RWPE1 (cell line): ENCODE measurements at regions not wholly inside any gene's neighbourhood (a gene's known extent, or its start where the extent isn't known, plus 50 kb on each side); places are given as distances from the start of the nearest gene placed in this dataset.

Source experiments
- CTCF ChIA-PET: fragments of 350-600 bp; sonication (Branson Sonifier 250); formaldehyde crosslinking; extraction: SDS; loops from one replicate; lab custom pipeline; 2021; lab: Yijun Ruan, JAX
- POLR2A ChIA-PET: fragments of 400-600 bp; formaldehyde crosslinking; extraction: SDS; loops from one replicate; lab custom pipeline; 2020; ENCODE audit warnings: antibody characterized with exemption; ENCODE audit not compliant: low non-redundant PET; lab: Yijun Ruan, JAX
- DNase-seq: peaks from one replicate; pipeline ENCODE4 v3.0.0; 2012; ENCODE audit warnings: low spot score
- H3K27ac ChIP-seq: fragments of 450-650 bp; 2 replicates; pipeline ENCODE4 v1.5.1; 2017
- CTCF ChIP-seq: fragments of 450-650 bp; conservative IDR thresholded peaks from 2 replicates; pipeline ENCODE4 v1.5.1; 2017; ENCODE audit warnings: low read depth, mild to moderate bottlenecking

DNA sequence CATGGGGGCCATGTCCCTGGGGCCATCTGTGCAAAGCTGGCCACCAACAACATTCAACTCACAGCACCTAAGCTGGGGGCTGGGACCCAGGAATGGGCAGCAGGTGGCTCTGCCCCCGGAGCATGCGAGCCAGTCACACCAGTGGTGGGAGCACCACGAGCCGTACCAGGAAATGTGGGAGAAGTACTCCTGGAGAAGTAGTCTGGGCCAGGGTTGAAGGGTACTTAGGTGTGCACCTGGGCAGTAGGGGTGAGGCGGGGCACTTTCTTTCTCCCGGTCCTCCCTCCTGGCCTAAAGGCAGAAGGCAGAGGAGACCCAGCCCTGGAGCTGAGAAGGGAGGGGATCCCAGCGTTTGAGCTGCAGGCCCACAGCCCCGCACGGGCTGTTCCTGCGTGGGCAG, 94.2 kb downstream of the PLXNA1 start:
- CTCF ChIA-PET: interaction anchor here (0.6 kb wide), 1 partner anchor 44 kb away, joined by 3 read pairs; no protein-coding TSS in a partner anchor
- no peak for DNase-seq
- H3K27ac ChIP-seq: no peak overlapping the region
- TF ChIP-seq CTCF: no peak
- POLR2A ChIA-PET: no interaction called here

GRCh38 chr3:127077505-127078064, 94.7 kb downstream of the PLXNA1 start:
- CTCF ChIA-PET: interaction anchor here (0.6 kb wide), 1 partner anchor 45 kb away, joined by 3 read pairs; no protein-coding TSS in a partner anchor
- POLR2A ChIA-PET: no interaction called here
- TF ChIP-seq CTCF: no peak
- H3K27ac ChIP-seq: no peak overlapping the region
- DNase-seq: no peak

DNA sequence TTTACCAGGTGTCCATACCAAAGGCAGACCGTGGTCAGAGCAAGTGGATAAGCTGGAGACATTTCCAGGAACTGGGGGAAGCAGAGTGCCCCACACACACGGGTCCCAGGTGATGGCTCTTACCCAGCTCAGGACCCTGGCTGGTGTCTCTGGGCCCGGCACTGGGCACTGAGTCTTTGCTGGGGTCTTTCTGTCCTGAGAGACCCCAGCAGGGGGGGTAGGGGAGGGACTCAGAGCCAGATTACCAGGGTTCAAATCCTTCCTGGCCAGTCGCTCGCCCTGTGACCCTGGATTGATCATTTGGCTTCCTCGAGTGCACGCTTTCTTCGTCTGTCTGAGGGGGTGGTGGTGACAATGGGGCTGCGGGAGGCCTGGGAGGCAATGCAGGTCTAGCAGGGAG, 95.7 kb downstream of the PLXNA1 start:
- no peak overlapping the region for H3K27ac ChIP-seq
- POLR2A ChIA-PET: no interaction called here
- CTCF ChIA-PET: no interaction called here
- TF ChIP-seq CTCF: no peak
- no peak for DNase-seq

DNA sequence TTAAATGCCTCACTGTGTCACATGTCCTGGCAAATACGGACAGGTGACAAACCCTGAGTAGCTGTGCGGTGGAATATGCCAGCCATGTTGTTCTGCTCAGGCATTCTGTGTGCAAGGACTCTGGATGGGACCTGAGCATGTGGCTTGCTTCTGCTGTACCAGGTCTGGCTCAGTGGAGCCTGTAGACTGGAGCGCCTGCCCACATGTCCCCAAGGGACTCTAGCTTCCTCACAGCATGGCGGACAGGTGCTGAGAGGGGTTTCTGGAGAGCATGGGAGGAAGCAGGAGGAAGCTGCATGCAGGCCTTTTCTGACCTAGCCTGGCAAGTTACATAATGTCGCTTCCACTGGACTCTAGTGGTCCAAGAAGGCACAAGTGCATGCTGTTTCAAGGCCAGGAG, 96.3 kb downstream of the PLXNA1 start:
- H3K27ac ChIP-seq: no peak overlapping the region
- DNase-seq: no peak
- CTCF ChIA-PET: no interaction called here
- POLR2A ChIA-PET: no interaction called here
- TF ChIP-seq CTCF: no peak

DNA sequence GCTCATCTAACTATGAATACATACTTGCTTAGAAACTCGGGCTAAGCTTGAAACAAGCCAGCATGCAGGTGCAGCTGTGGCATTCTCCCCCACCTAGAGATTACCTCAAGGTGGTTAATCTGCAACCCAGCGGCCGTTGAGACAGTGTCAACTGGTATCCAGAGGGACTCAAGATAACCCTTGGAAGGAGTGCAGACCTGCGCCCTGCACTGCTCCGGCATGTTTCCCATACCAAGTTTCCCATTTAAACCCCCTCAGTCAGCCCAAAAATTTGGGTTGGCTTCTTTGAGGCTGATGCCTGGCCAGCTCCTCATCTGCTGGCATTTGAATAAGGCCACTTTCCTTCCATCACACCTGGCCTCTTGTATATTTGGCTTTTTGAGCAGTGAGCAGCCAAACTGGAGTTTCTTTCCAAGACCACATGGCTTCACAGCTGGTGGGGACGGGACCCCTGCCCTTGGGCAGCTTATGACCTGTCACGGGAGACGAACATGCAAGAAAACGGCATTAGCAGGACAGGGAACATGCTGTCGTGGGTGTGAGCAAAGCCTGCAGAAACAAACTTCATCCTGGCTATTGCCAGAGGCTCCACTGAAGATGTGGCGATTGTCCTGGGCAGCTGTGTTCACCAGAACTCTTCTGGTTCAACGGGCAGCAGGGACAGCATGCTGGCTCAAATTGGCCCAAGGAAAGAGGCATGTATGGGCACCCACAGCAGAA, 98.2 kb downstream of the PLXNA1 start:
- no peak for TF ChIP-seq CTCF
- POLR2A ChIA-PET: no interaction called here
- CTCF ChIA-PET: interaction anchor here (0.7 kb wide), 2 partner anchors 19 to 72 kb away, joined by 4 to 6 read pairs; no protein-coding TSS in a partner anchor
- no peak for DNase-seq
- H3K27ac ChIP-seq: no peak overlapping the region

DNA sequence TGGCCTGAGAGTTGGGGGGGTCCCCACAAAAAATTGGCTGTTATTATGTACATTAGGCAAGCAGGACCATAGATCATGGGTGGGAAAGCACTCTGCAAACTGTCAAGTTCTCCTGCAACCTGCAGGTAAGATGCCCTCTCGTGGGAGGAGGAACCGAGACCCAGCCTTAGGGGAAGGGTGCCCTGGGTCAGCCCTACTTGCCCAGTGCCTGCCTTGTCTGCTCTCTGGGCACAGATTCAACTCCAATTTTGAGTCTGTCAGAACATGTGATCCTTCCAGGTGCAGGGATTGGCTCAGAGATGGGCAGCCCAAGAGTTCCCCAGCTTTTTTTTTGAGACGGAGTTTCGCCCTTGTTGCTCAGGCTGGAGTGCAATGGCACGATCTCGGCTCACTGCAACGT, 99.2 kb downstream of the PLXNA1 start:
- no peak overlapping the region for H3K27ac ChIP-seq
- ChIA-PET POLR2A (no interaction called here), CTCF (interaction anchor here (0.6 kb wide), 1 partner anchor 871 kb away, joined by 4 read pairs; no protein-coding TSS in a partner anchor)
- TF ChIP-seq CTCF: no peak
- DNase-seq: no peak
